ENCODE measurements at regions not wholly inside any gene's neighbourhood (a gene's known extent, or its start where the extent isn't known, plus 50 kb on each side); places are given as distances from the start of the nearest gene placed in this dataset.

- no peak for TF ChIP-seq EZH2 (IDR thresholded peaks at IDR 0.05; ENCODE audit: borderline replicate concordance, low read length)
- TF ChIP-seq, protein P1, sequence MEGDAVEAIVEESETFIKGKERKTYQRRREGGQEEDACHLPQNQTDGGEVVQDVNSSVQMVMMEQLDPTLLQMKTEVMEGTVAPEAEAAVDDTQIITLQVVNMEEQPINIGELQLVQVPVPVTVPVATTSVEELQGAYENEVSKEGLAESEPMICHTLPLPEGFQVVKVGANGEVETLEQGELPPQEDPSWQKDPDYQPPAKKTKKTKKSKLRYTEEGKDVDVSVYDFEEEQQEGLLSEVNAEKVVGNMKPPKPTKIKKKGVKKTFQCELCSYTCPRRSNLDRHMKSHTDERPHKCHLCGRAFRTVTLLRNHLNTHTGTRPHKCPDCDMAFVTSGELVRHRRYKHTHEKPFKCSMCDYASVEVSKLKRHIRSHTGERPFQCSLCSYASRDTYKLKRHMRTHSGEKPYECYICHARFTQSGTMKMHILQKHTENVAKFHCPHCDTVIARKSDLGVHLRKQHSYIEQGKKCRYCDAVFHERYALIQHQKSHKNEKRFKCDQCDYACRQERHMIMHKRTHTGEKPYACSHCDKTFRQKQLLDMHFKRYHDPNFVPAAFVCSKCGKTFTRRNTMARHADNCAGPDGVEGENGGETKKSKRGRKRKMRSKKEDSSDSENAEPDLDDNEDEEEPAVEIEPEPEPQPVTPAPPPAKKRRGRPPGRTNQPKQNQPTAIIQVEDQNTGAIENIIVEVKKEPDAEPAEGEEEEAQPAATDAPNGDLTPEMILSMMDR (IDR thresholded peaks at IDR 0.05; ENCODE audit: low read length) = no peak
Measured at GRCh38 chrX:5324546-5324945, 904.1 kb downstream of the NLGN4X start.

Measured in OCI-LY1 (cell line).